DOHH2 (cell line): ENCODE measurements at regions not wholly inside any gene's neighbourhood (a gene's known extent, or its start where the extent isn't known, plus 50 kb on each side); places are given as distances from the start of the nearest gene placed in this dataset.

Experiments
- CTCF ChIP-seq: fragments of 200-600 bp; sonication (generic); IDR thresholded peaks from one replicate; pipeline ENCODE4 v1.5.1; 2014; ENCODE audit warnings: antibody characterized with exemption, mild to moderate bottlenecking, low read depth, low read length; ENCODE audit not compliant: poor library complexity, severe bottlenecking
- EZH2phosphoT487 ChIP-seq: fragments of 200-600 bp; sonication (generic); IDR thresholded peaks from 2 replicates; pipeline ENCODE4 v1.6.1; 2017; ENCODE audit warnings: borderline replicate concordance, mild to moderate bottlenecking, antibody characterized with exemption, low read length, moderate library complexity, mixed read lengths

- TF ChIP-seq CTCF (no peak), EZH2phosphoT487 (no peak)
Measured at GRCh38 chr19:28614634-28615545, 598.1 kb downstream of the UQCRFS1 start.
